K562 (cell line): ENCODE measurements at regions not wholly inside any gene's neighbourhood (a gene's known extent, or its start where the extent isn't known, plus 50 kb on each side); places are given as distances from the start of the nearest gene placed in this dataset.
A peak's percentile ranks its signal among the peaks of the same experiment; 100 is the strongest.

Experiments
- ATAC-seq: fragments of 200-7000 bp; cut with Tn5 transposase; 3 replicates; pipeline ENCODE4 v1.9.1; 2020; ENCODE audit warnings: moderate library complexity
- BruUV-seq: library from RNA; stranded (reverse); fragments of 400-500 nt; replicated peaks from 2 replicates; lab custom pipeline; 2021; lab: Mats Ljungman, UMichigan
- CTCF ChIA-PET: fragments of 300-600 bp; formaldehyde crosslinking; extraction: SDS; loops from one replicate; lab custom pipeline; 2021; ENCODE audit warnings: low intra/inter-chr PET ratio; lab: Yijun Ruan, JAX
- POLR2A ChIA-PET: fragments of 300-600, 350-650 bp; sonication (Branson Sonifier 250); formaldehyde crosslinking; extraction: SDS; loops from one replicate; lab custom pipeline; 2021; ENCODE audit warnings: antibody characterized with exemption, inconsistent platforms; lab: Yijun Ruan, JAX
- DNase-seq, 4 experiments: peaks; one replicate each; pipeline versions ENCODE4 v3.0.0 to v3.0.0-alpha.2; 2011 to 2018; ENCODE audit warnings: low spot score in 3 of 4, mixed read lengths in 3 of 4; ENCODE audit errors: extremely low read depth in 1 of 4
- FAIRE-seq: peaks from 2 replicates; lab custom pipeline; 2011; peaks lifted over from hg19 to GRCh38; lab: Jason Lieb, UNC
- H2AFZ ChIP-seq: 2 replicates; pipeline ENCODE4 v1.6.0; 2011; ENCODE audit warnings: low read depth, low read length, control low read depth, inconsistent platforms
- H3K27ac ChIP-seq: fragments of 200-600 bp; 3 replicates; pipeline ENCODE4 v1.8.0; 2011; ENCODE audit warnings: low read depth, mild to moderate bottlenecking, control low read depth, inconsistent platforms, low read length, moderate library complexity, mixed read lengths; ENCODE audit errors: extremely low read depth
- H3K27me3 ChIP-seq, 2 experiments: fragments of 300-600 bp in 1 of 2; 2 replicates in 1 of 2; 3 replicates in 1 of 2; pipeline versions ENCODE4 v1.6.0 to v1.8.0; 2011; ENCODE audit warnings: inconsistent platforms in 2 of 2, low read length in 2 of 2, mild to moderate bottlenecking in 1 of 2, mixed read lengths in 1 of 2, moderate library complexity in 1 of 2; ENCODE audit not compliant: control insufficient read depth in 2 of 2, insufficient read depth in 2 of 2
- H3K36me3 ChIP-seq: fragments of 300-600 bp; 3 replicates; pipeline ENCODE4 v1.8.0; 2011; ENCODE audit warnings: mild to moderate bottlenecking, low read length, inconsistent platforms; ENCODE audit not compliant: control insufficient read depth, insufficient read depth
- H3K4me1 ChIP-seq, 2 experiments: fragments of 200-600 bp in 1 of 2; replicated peaks in 1 of 2; 2 replicates in 1 of 2; 3 replicates in 1 of 2; pipeline versions ENCODE4 v1.5.1 to v1.8.0; 2011; ENCODE audit warnings: inconsistent platforms in 2 of 2, low read length in 2 of 2, mild to moderate bottlenecking in 1 of 2, mixed read lengths in 1 of 2, moderate library complexity in 1 of 2; ENCODE audit not compliant: control insufficient read depth in 2 of 2, insufficient read depth in 2 of 2
- H3K4me2 ChIP-seq: 2 replicates; pipeline ENCODE4 v1.6.1; 2011; ENCODE audit warnings: low read length, control low read depth, inconsistent platforms, mixed read lengths; ENCODE audit not compliant: insufficient read depth
- H3K4me3 ChIP-seq: fragments of 200-600 bp; sonication (generic), shearing (Covaris generic); 2 replicates; pipeline ENCODE4 v1.5.1; 2016; ENCODE audit warnings: control low read depth, inconsistent platforms
- H3K79me2 ChIP-seq: fragments of 200-600 bp; 3 replicates; pipeline ENCODE4 v1.8.0; 2011; ENCODE audit warnings: low read length, inconsistent platforms; ENCODE audit not compliant: control insufficient read depth, insufficient read depth
- H3K9ac ChIP-seq, 2 experiments: 2 replicates each; pipeline versions ENCODE4 v1.6.0 to v1.6.1; 2011; ENCODE audit warnings: low read depth in 2 of 2, low read length in 2 of 2, control low read depth in 1 of 2, inconsistent platforms in 1 of 2, mild to moderate bottlenecking in 1 of 2, mixed read lengths in 1 of 2; ENCODE audit not compliant: insufficient read depth in 1 of 2
- H3K9me1 ChIP-seq: one replicate; pipeline ENCODE4 v1.6.0; 2011; ENCODE audit warnings: inconsistent platforms, mild to moderate bottlenecking, low read length, moderate library complexity; ENCODE audit not compliant: control insufficient read depth, insufficient read depth
- H3K9me3 ChIP-seq: replicated peaks from 2 replicates; pipeline ENCODE4 v1.5.1; 2011; ENCODE audit warnings: low read depth, low read length, inconsistent platforms; ENCODE audit not compliant: control insufficient read depth, insufficient read depth
- H4K20me1 ChIP-seq: replicated peaks from 2 replicates; pipeline ENCODE4 v1.6.1; 2011; ENCODE audit warnings: low read length, inconsistent platforms, mixed read lengths; ENCODE audit not compliant: control insufficient read depth, insufficient read depth
- CBFB ChIP-seq: sonication (generic); formaldehyde crosslinking; IDR thresholded peaks from 2 replicates; pipeline ENCODE4 v1.4.0; 2020; ENCODE audit warnings: mild to moderate bottlenecking, missing genetic modification reagents
- CTBP1 ChIP-seq: fragments of 450-650 bp; IDR thresholded peaks from 2 replicates; pipeline ENCODE4 v1.6.1; 2016; ENCODE audit warnings: borderline replicate concordance
- CTCF ChIP-seq, 3 experiments: IDR thresholded peaks in 2 of 3; conservative IDR thresholded peaks in 1 of 3; 2 replicates each; pipeline ENCODE4 v1.5.1; 2011 to 2012; ENCODE audit warnings: low read length in 3 of 3, mild to moderate bottlenecking in 3 of 3, control low read depth in 2 of 3, improper control_type of control experiment in 1 of 3, inconsistent platforms in 1 of 3, low read depth in 1 of 3, mixed read lengths in 1 of 3, moderate library complexity in 1 of 3; ENCODE audit not compliant: insufficient read depth in 2 of 3
- E2F6 ChIP-seq, 2 experiments: IDR thresholded peaks; 2 replicates each; pipeline ENCODE4 v1.6.1; 2011; ENCODE audit warnings: borderline replicate concordance in 1 of 2, control low read depth in 1 of 2, low read depth in 1 of 2, low read length in 1 of 2, mild to moderate bottlenecking in 1 of 2, mixed read lengths in 1 of 2, moderate library complexity in 1 of 2; ENCODE audit not compliant: insufficient read depth in 1 of 2, insufficient read length in 1 of 2, poor library complexity in 1 of 2, severe bottlenecking in 1 of 2; ENCODE audit errors: extremely low read depth in 1 of 2
- MAZ ChIP-seq, 2 experiments: fragments of 450-650 bp in 1 of 2; sonication (generic) in 1 of 2; formaldehyde crosslinking; IDR thresholded peaks in 1 of 2; conservative IDR thresholded peaks in 1 of 2; 2 replicates each; pipeline versions ENCODE4 v1.4.0 to v1.5.0; 2020; ENCODE audit warnings: mild to moderate bottlenecking in 1 of 2, missing genetic modification reagents in 1 of 2
- MBD1 ChIP-seq: fragments of 250-450 bp; sonication (Bioruptor Pico); IDR thresholded peaks from 2 replicates; pipeline ENCODE4 v1.8.0; 2022; ENCODE audit warnings: inconsistent platforms
- RB1 ChIP-seq: fragments of 450-650 bp; IDR thresholded peaks from 2 replicates; pipeline ENCODE4 v1.6.1; 2017; ENCODE audit warnings: low read depth, mild to moderate bottlenecking
- SMARCB1 ChIP-seq: IDR thresholded peaks from 2 replicates; pipeline ENCODE4 v1.6.1; 2011; ENCODE audit warnings: improper control_type of control experiment, low read depth; ENCODE audit not compliant: insufficient read length
- SMC3 ChIP-seq: conservative IDR thresholded peaks from 2 replicates; pipeline ENCODE4 v1.6.1; 2011; ENCODE audit warnings: low read depth, low read length, improper control_type of control experiment; ENCODE audit not compliant: insufficient read depth
- SPI1 ChIP-seq: IDR thresholded peaks from 2 replicates; pipeline ENCODE4 v1.6.1; 2011; ENCODE audit warnings: low read depth, low read length, control low read depth, borderline replicate concordance
- ZBTB12 ChIP-seq: fragments of 250-450 bp; sonication (Bioruptor Pico); IDR thresholded peaks from 2 replicates; pipeline ENCODE4 v1.4.0; 2020
- ZNF77 ChIP-seq: fragments of 250-450 bp; sonication (Bioruptor Pico); IDR thresholded peaks from 2 replicates; pipeline ENCODE4 v1.5.0; 2020
- WGBS: fragments of 100-300 bp; shearing (Covaris generic); methylation state at CpG from one replicate; pipeline ENCODE4 v1.1.6; 2016; ENCODE audit warnings: low coverage, mixed read lengths; ENCODE audit not compliant: insufficient coverage; ENCODE audit errors: missing lambda C conversion rate; 5-methylcytosine and 5-hydroxymethylcytosine counted together
- in situ Hi-C: fragments of 300-500 bp; cut with MboI; formaldehyde crosslinking; loops from 4 replicates; pipeline ENCODE4 v1.15.0; 2018; ENCODE audit warnings: inconsistent platforms, mixed read lengths
- intact Hi-C: fragments of 100-400 bp; cut with micrococcal nuclease; formaldehyde crosslinking; loops from 2 replicates; pipeline ENCODE4 v1.14.2; 2022

GRCh38 chr17:37844158-37844976 is 79.8 kb upstream of the TBC1D3K start:
- no TSS peak for BruUV-seq
- no peaks in the 10 kb centered on the region for H3K79me2 ChIP-seq
- WGBS = 14% methylated on average over 28 of the region's 29 CpGs
- H3K4me3 ChIP-seq = no peak overlapping the region
- H3K36me3 ChIP-seq = no peaks in the 10 kb centered on the region
- H2AFZ ChIP-seq = peak overlapping the region; percentile 48; the same call in 1 of the 2 replicates
- H3K9ac ChIP-seq = no peak overlapping the region
- ChIA-PET POLR2A (no interaction called here), CTCF (interaction anchor here (0.9 kb wide), 1 partner anchor 15 kb away, joined by 3 read pairs; no protein-coding TSS in a partner anchor)
- intact Hi-C loops (loop anchor here (10.0 kb wide), 1 partner anchor 50 kb away; no protein-coding TSS in a partner anchor), in situ Hi-C loops (no loop called here)
- no peaks in the 10 kb centered on the region for H3K9me3 ChIP-seq
- peaks cover 25 to 33% of the 10 kb centered on the region in 2 experiments for H3K27me3 ChIP-seq
- H3K4me2 ChIP-seq = no peak overlapping the region
- H4K20me1 ChIP-seq = no peaks in the 10 kb centered on the region
- peaks cover 2 to 7% of the 10 kb centered on the region in 2 experiments; a peak in 2 of 5 replicates for H3K4me1 ChIP-seq
- ATAC-seq = peak; percentile 99
- FAIRE-seq = no peak
- H3K9me1 ChIP-seq = no peaks in the 10 kb centered on the region
- peak; percentile 67 to 84 (median 78) for DNase-seq
- no peak overlapping the region for H3K27ac ChIP-seq
- TF ChIP-seq MBD1 (CRISPR knock-in tag) (0 out of 2 replicates have a peak, but pooled peaks have one; percentile 33), SMC3 (peak; percentile 59), SMARCB1 (no peak), CBFB (CRISPR knock-in tag) (no peak), ZNF77 (CRISPR knock-in tag) (no peak), E2F6 (IDR thresholded peaks at IDR 0.05; ENCODE audit: borderline replicate concordance in 1 of 2, extremely low read depth in 1 of 2, insufficient read depth in 1 of 2, insufficient read length in 1 of 2, low read depth in 1 of 2, low read length in 1 of 2, poor library complexity in 1 of 2, severe bottlenecking in 1 of 2) (peak in 1 of 2 experiments; percentile 10), CTCF (IDR thresholded peaks at IDR 0.05 in 2 of 3, conservative IDR thresholded peaks at IDR 0.05 in 1 of 3; ENCODE audit: insufficient read depth in 2 of 3, low read depth in 1 of 3, low read length in 3 of 3) (peak; percentile 80 to 84 (median 84)), CTBP1 (0 out of 2 replicates have a peak, but pooled peaks have one; percentile 18), SPI1 (peak; percentile 11; the same call in 1 of the 2 replicates), ZBTB12 (no peak), MAZ (CRISPR knock-in tag; conservative IDR thresholded peaks at IDR 0.05 in 1 of 2, IDR thresholded peaks at IDR 0.05 in 1 of 2) (0 out of 4 replicates have a peak, but pooled peaks of 1 of the 2 experiments have one; percentile 30), RB1 (peak; percentile 66; the same call in 1 of the 2 replicates)
